H9 (cell line): ENCODE measurements at regions not wholly inside any gene's neighbourhood (a gene's known extent, or its start where the extent isn't known, plus 50 kb on each side); places are given as distances from the start of the nearest gene placed in this dataset.

Experiments
- DNase-seq: peaks from one replicate; pipeline ENCODE4 v3.0.0-alpha.2; 2017
- H2AFZ ChIP-seq: one replicate; pipeline ENCODE4 v1.6.1; 2013; ENCODE audit warnings: mild to moderate bottlenecking, low read length, control low read depth, moderate library complexity
- H2AK5ac ChIP-seq: 2 replicates; pipeline ENCODE4 v1.6.1; 2013; ENCODE audit warnings: low read length, control low read depth, mixed read lengths; ENCODE audit not compliant: insufficient read length
- H2BK120ac ChIP-seq: one replicate; pipeline ENCODE4 v1.6.1; 2013; ENCODE audit warnings: low read depth, mild to moderate bottlenecking, low read length, control low read depth, inconsistent platforms; ENCODE audit not compliant: poor library complexity, severe bottlenecking
- H2BK12ac ChIP-seq: 2 replicates; pipeline ENCODE4 v1.6.1; 2013; ENCODE audit warnings: low read length, control low read depth, mixed read lengths, low read depth; ENCODE audit not compliant: insufficient read length
- H2BK15ac ChIP-seq: 2 replicates; pipeline ENCODE4 v1.6.1; 2013; ENCODE audit warnings: low read depth, low read length, control low read depth
- H2BK20ac ChIP-seq: one replicate; pipeline ENCODE4 v1.6.1; 2013; ENCODE audit warnings: low read depth, mild to moderate bottlenecking, low read length, control low read depth, inconsistent platforms; ENCODE audit not compliant: poor library complexity, severe bottlenecking
- H2BK5ac ChIP-seq: 2 replicates; pipeline ENCODE4 v1.6.1; 2013; ENCODE audit warnings: low read length, control low read depth, mixed read lengths; ENCODE audit not compliant: insufficient read length
- H3K14ac ChIP-seq: 2 replicates; pipeline ENCODE4 v1.6.1; 2013; ENCODE audit warnings: low read length, control low read depth; ENCODE audit not compliant: insufficient read depth
- H3K18ac ChIP-seq: 2 replicates; pipeline ENCODE4 v1.6.1; 2013; ENCODE audit warnings: low read depth, mild to moderate bottlenecking, mixed read lengths, low read length, control low read depth; ENCODE audit not compliant: insufficient read length
- H3K23ac ChIP-seq: 2 replicates; pipeline ENCODE4 v1.6.1; 2013; ENCODE audit warnings: low read length, control low read depth, mixed read lengths, low read depth; ENCODE audit not compliant: insufficient read length
- H3K23me2 ChIP-seq: 2 replicates; pipeline ENCODE4 v1.6.1; 2013; ENCODE audit warnings: low read depth, mild to moderate bottlenecking, mixed read lengths, low read length, control low read depth; ENCODE audit not compliant: insufficient read length, poor library complexity, severe bottlenecking
- H3K27ac ChIP-seq: 2 replicates; pipeline ENCODE4 v1.5.1; 2013; ENCODE audit warnings: low read length, control low read depth, mixed read lengths, low read depth; ENCODE audit not compliant: insufficient read length
- H3K27me3 ChIP-seq: 2 replicates; pipeline ENCODE4 v1.6.1; 2013; ENCODE audit warnings: low read length, control low read depth, inconsistent platforms; ENCODE audit not compliant: insufficient read depth
- H3K4ac ChIP-seq: 2 replicates; pipeline ENCODE4 v1.6.1; 2013; ENCODE audit warnings: low read depth, mild to moderate bottlenecking, control low read depth, inconsistent platforms, low read length, moderate library complexity
- H3K4me1 ChIP-seq: 2 replicates; pipeline ENCODE4 v1.6.1; 2013; ENCODE audit warnings: low read length, control low read depth, inconsistent platforms; ENCODE audit not compliant: insufficient read depth
- H3K4me2 ChIP-seq: 2 replicates; pipeline ENCODE4 v1.6.1; 2013; ENCODE audit warnings: low read length, control low read depth, mixed read lengths; ENCODE audit not compliant: insufficient read length, insufficient read depth
- H3K56ac ChIP-seq: 2 replicates; pipeline ENCODE4 v1.6.1; 2013; ENCODE audit warnings: low read depth, mild to moderate bottlenecking, mixed read lengths, low read length, control low read depth; ENCODE audit not compliant: insufficient read length
- H3K79me1 ChIP-seq: 2 replicates; pipeline ENCODE4 v1.6.1; 2013; ENCODE audit warnings: low read depth, mild to moderate bottlenecking, moderate library complexity, low read length, control low read depth, inconsistent platforms; ENCODE audit not compliant: insufficient read depth, poor library complexity, severe bottlenecking
- H3K79me2 ChIP-seq: 2 replicates; pipeline ENCODE4 v1.6.1; 2013; ENCODE audit warnings: low read length, control low read depth, inconsistent platforms; ENCODE audit not compliant: insufficient read depth
- H3K9ac ChIP-seq: 2 replicates; pipeline ENCODE4 v1.6.1; 2013; ENCODE audit warnings: low read length, control low read depth, mixed read lengths; ENCODE audit not compliant: insufficient read length; ENCODE audit errors: extremely low read depth
- H3K9me3 ChIP-seq: one replicate; pipeline ENCODE4 v1.6.1; 2013; ENCODE audit warnings: low read depth, low read length, inconsistent platforms; ENCODE audit not compliant: control insufficient read depth
- H3T11ph ChIP-seq: one replicate; pipeline ENCODE4 v1.6.1; 2013; ENCODE audit warnings: mild to moderate bottlenecking, low read length, control low read depth, inconsistent platforms
- H4K20me1 ChIP-seq: one replicate; pipeline ENCODE4 v1.6.1; 2013; ENCODE audit not compliant: control insufficient read depth, insufficient read length, insufficient read depth
- H4K5ac ChIP-seq: 2 replicates; pipeline ENCODE4 v1.6.1; 2013; ENCODE audit warnings: low read depth, mild to moderate bottlenecking, mixed read lengths, low read length, control low read depth; ENCODE audit not compliant: insufficient read length
- H4K8ac ChIP-seq: replicated peaks from 2 replicates; pipeline ENCODE4 v1.6.1; 2013; ENCODE audit warnings: low read length, control low read depth, mixed read lengths, low read depth; ENCODE audit not compliant: insufficient read length
- H4K91ac ChIP-seq: 2 replicates; pipeline ENCODE4 v1.6.1; 2013; ENCODE audit warnings: low read depth, mild to moderate bottlenecking, moderate library complexity, mixed read lengths, low read length, control low read depth; ENCODE audit not compliant: insufficient read length
- H3K27ac Mint-ChIP-seq, 3 experiments: 2 replicates in 2 of 3; 3 replicates in 1 of 3; pipeline ENCODE4 v1.8.0; 2020 to 2021; ENCODE audit warnings: mixed read lengths in 3 of 3, mild to moderate bottlenecking in 1 of 3, moderate library complexity in 1 of 3
- H3K27me3 Mint-ChIP-seq: 2 replicates; pipeline ENCODE4 v1.8.0; 2021; ENCODE audit warnings: low read depth, mild to moderate bottlenecking, moderate library complexity, mixed read lengths
- H3K36me3 Mint-ChIP-seq, 3 experiments: 2 replicates in 2 of 3; 3 replicates in 1 of 3; pipeline ENCODE4 v1.8.0; 2020 to 2021; ENCODE audit warnings: low read depth in 3 of 3, mixed read lengths in 3 of 3; ENCODE audit not compliant: insufficient read depth in 1 of 3
- H3K4me1 Mint-ChIP-seq, 2 experiments: 2 replicates each; pipeline ENCODE4 v1.8.0; 2020; ENCODE audit warnings: mixed read lengths in 2 of 2
- H3K4me3 Mint-ChIP-seq, 2 experiments: 2 replicates in 1 of 2; 3 replicates in 1 of 2; pipeline ENCODE4 v1.8.0; 2020 to 2021; ENCODE audit warnings: mild to moderate bottlenecking in 2 of 2, mixed read lengths in 2 of 2, moderate library complexity in 1 of 2
- H3K9me3 Mint-ChIP-seq, 2 experiments: 2 replicates in 1 of 2; 3 replicates in 1 of 2; pipeline ENCODE4 v1.8.0; 2020; ENCODE audit warnings: mild to moderate bottlenecking in 2 of 2, mixed read lengths in 2 of 2, moderate library complexity in 1 of 2
- WGBS: extraction: QIAGEN DNeasy Blood & Tissue Kit; methylation state at CpG from one replicate; pipeline ENCODE4 v1.1.7; 2013; ENCODE audit warnings: missing lambda C conversion rate, low lambda C conversion rate, mixed read lengths; ENCODE audit not compliant: insufficient read length; ENCODE audit errors: extremely low coverage; 5-methylcytosine and 5-hydroxymethylcytosine counted together
- TF ChIP-seq, protein P1 (sequence below): fragments of 200-600 bp; sonication (generic); conservative IDR thresholded peaks from 3 replicates; pipeline ENCODE4 v1.8.0; 2021; ENCODE audit warnings: antibody characterized with exemption, mild to moderate bottlenecking

GRCh38 chr12:89081719-89082369 lies 270.5 kb downstream of the DUSP6 start:
- Histone ChIP-seq H3K27ac (no peak overlapping the region), H2BK5ac (no peak overlapping the region), H3K14ac (no peak overlapping the region), H2BK20ac (no peak overlapping the region), H3K27me3 (no peaks in the 10 kb centered on the region), H3T11ph (no peak overlapping the region), H3K56ac (no peak overlapping the region), H3K4ac (no peak overlapping the region), H2AFZ (no peak overlapping the region), H2BK12ac (no peak overlapping the region), H2AK5ac (no peak overlapping the region), H4K91ac (no peak overlapping the region), H3K79me2 (no peaks in the 10 kb centered on the region), H2BK120ac (no peak overlapping the region), H4K20me1 (no peaks in the 10 kb centered on the region), H3K23me2 (no peaks in the 10 kb centered on the region), H3K18ac (no peak overlapping the region), H3K79me1 (no peaks in the 10 kb centered on the region), H3K4me2 (no peak overlapping the region), H3K9me3 (no peaks in the 10 kb centered on the region), H4K8ac (no peak overlapping the region), H3K9ac (no peak overlapping the region), H4K5ac (no peak overlapping the region), H3K23ac (no peak overlapping the region), H2BK15ac (no peak overlapping the region), H3K4me1 (peaks cover 28% of the 10 kb centered on the region)
- Mint-ChIP-seq H3K9me3 (no peaks in the 10 kb centered on the region; a peak in 1 of 5 replicates), H3K27me3 (no peaks in the 10 kb centered on the region), H3K4me1 (peaks cover 54 to 55% of the 10 kb centered on the region in 2 experiments), H3K27ac (peak overlapping the region in 2 of 3 experiments; percentile 54 to 81; a peak in 6 of 7 replicates), H3K4me3 (no peak overlapping the region), H3K36me3 (no peaks in the 10 kb centered on the region)
- TF ChIP-seq, protein P1, sequence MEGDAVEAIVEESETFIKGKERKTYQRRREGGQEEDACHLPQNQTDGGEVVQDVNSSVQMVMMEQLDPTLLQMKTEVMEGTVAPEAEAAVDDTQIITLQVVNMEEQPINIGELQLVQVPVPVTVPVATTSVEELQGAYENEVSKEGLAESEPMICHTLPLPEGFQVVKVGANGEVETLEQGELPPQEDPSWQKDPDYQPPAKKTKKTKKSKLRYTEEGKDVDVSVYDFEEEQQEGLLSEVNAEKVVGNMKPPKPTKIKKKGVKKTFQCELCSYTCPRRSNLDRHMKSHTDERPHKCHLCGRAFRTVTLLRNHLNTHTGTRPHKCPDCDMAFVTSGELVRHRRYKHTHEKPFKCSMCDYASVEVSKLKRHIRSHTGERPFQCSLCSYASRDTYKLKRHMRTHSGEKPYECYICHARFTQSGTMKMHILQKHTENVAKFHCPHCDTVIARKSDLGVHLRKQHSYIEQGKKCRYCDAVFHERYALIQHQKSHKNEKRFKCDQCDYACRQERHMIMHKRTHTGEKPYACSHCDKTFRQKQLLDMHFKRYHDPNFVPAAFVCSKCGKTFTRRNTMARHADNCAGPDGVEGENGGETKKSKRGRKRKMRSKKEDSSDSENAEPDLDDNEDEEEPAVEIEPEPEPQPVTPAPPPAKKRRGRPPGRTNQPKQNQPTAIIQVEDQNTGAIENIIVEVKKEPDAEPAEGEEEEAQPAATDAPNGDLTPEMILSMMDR: no peak
- no CpG with 5 or more reads among the region's 2 CpGs for WGBS
- no peak for DNase-seq
